ENCODE measurements at regions not wholly inside any gene's neighbourhood (a gene's known extent, or its start where the extent isn't known, plus 50 kb on each side); places are given as distances from the start of the nearest gene placed in this dataset.

DNA sequence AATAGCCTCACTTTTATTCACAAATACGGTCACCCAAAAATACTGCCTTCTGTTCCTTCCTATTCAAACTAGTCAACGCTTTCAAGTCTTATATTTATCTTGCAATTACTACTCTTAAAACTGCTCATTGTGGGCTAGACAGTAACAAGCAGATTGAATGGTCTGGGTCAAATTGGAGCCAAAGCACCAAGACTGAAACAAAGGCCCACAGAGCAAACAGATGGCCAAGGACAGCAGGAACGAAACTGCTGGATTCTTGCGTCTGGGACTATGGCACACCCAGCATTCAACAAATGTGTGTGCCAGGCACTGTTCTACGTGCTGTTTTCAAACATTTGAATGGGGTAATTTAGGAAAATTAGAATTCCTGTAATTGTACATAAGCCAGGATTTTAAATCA lies 250.1 kb upstream of the PSMD7 start:
- H2AK5ac ChIP-seq (ENCODE audit: low read depth, low read length): no peak overlapping the region
- no peaks in the 10 kb centered on the region for H3K36me3 ChIP-seq (ENCODE audit: control insufficient read depth in 2 of 4, insufficient read depth in 4 of 4, low read length in 3 of 4)
- no peak overlapping the region for H3K4me3 ChIP-seq (ENCODE audit: extremely low read depth in 1 of 4, insufficient read depth in 2 of 4, low read depth in 3 of 4, low read length in 4 of 4)
- no peak overlapping the region for H3K4ac ChIP-seq (replicated peaks; ENCODE audit: insufficient read length, low read depth, low read length)
- no peak for FAIRE-seq
- ChIA-PET POLR2A (ENCODE audit: partially characterized antibody) (no interaction called here), CTCF (ENCODE audit: partially characterized antibody) (interaction anchor here (1.6 to 1.7 kb wide), 3 partner anchors 11 to 19 kb away, joined by 3 to 10 read pairs (median 4); no protein-coding TSS in a partner anchor)
- H3K56ac ChIP-seq (replicated peaks; ENCODE audit: insufficient read length, low read depth, low read length): no peak overlapping the region
- no peak overlapping the region for H3K4me2 ChIP-seq (ENCODE audit: insufficient read depth in 1 of 2, low read depth in 2 of 2, low read length in 2 of 2)
- TF ChIP-seq TBP (IDR thresholded peaks at IDR 0.05; ENCODE audit: low read depth, low read length) (no peak), RBBP5 (IDR thresholded peaks at IDR 0.05; ENCODE audit: borderline replicate concordance, low read depth, low read length) (no peak), KDM5A (IDR thresholded peaks at IDR 0.05; ENCODE audit: low read length) (no peak), CBX5 (IDR thresholded peaks at IDR 0.05; ENCODE audit: low read depth, low read length) (no peak), CTBP2 (IDR thresholded peaks at IDR 0.05; ENCODE audit: borderline replicate concordance, insufficient read depth, insufficient read length, low read length) (no peak)
- H3K14ac ChIP-seq (ENCODE audit: insufficient read length): no peak overlapping the region
- H3K9ac ChIP-seq (replicated peaks in 1 of 4; ENCODE audit: extremely low read depth in 1 of 4, low read depth in 3 of 4, low read length in 3 of 4): no peak overlapping the region
- H2BK5ac ChIP-seq (ENCODE audit: low read depth, low read length): no peak overlapping the region
- H4K20me1 ChIP-seq (replicated peaks in 1 of 2; ENCODE audit: control insufficient read depth in 1 of 2, insufficient read depth in 2 of 2, low read length in 2 of 2): no peaks in the 10 kb centered on the region
- no peak overlapping the region for H2BK120ac ChIP-seq (replicated peaks; ENCODE audit: low read depth, low read length)
- H3K79me1 ChIP-seq (ENCODE audit: low read depth, low read length): no peaks in the 10 kb centered on the region
- H2BK12ac ChIP-seq (ENCODE audit: low read depth, low read length): no peak overlapping the region
- no peak overlapping the region for H3K18ac ChIP-seq (ENCODE audit: extremely low read depth, low read length)
- H4K5ac ChIP-seq (ENCODE audit: insufficient read length, low read depth, low read length): no peak overlapping the region
- no peaks in the 10 kb centered on the region for H3K4me1 ChIP-seq (replicated peaks in 1 of 4; ENCODE audit: control insufficient read depth in 3 of 4, insufficient read depth in 4 of 4, low read length in 3 of 4)
- no peak overlapping the region for H2BK15ac ChIP-seq (ENCODE audit: low read length)
- no peaks in the 10 kb centered on the region for H3K9me3 ChIP-seq (ENCODE audit: insufficient read depth in 2 of 2, low read depth in 1 of 2, low read length in 1 of 2)
- no peak overlapping the region for H3K23ac ChIP-seq (ENCODE audit: insufficient read length)
- H4K91ac ChIP-seq (replicated peaks; ENCODE audit: insufficient read length, low read length): no peak overlapping the region
- H2BK20ac ChIP-seq (ENCODE audit: low read length): no peak overlapping the region
- no peak overlapping the region for H4K8ac ChIP-seq (ENCODE audit: extremely low read depth, insufficient read depth, low read length)
- H2AFZ ChIP-seq (ENCODE audit: low read length): peak overlapping the region; percentile 79
- DNase-seq (ENCODE audit: low read depth in 1 of 2, low spot score in 2 of 2): no peak
- H3K27ac ChIP-seq (ENCODE audit: low read depth, low read length): no peak overlapping the region
- WGBS, 2 experiments (ENCODE audit: extremely low coverage in 1 of 2, insufficient coverage in 1 of 2, insufficient read length in 1 of 2, insufficient replicate concordance in 2 of 2, low coverage in 1 of 2, low lambda C conversion rate in 2 of 2, missing lambda C conversion rate in 1 of 2): 86% methylated on average over 5 of the region's 5 CpGs; no CpG with 5 or more reads in 1 of the 2 experiments
- H3K23me2 ChIP-seq (ENCODE audit: low read depth, low read length): no peaks in the 10 kb centered on the region
- H3K79me2 ChIP-seq (ENCODE audit: control insufficient read depth in 1 of 2, insufficient read depth in 2 of 2, low read length in 2 of 2): no peaks in the 10 kb centered on the region
- H3K27me3 ChIP-seq (replicated peaks in 1 of 4; ENCODE audit: control insufficient read depth in 3 of 4, extremely low read depth in 1 of 4, insufficient read depth in 3 of 4, low read length in 3 of 4): no peaks in the 10 kb centered on the region

Data from H1 (cell line).